ENCODE measurements at regions not wholly inside any gene's neighbourhood (a gene's known extent, or its start where the extent isn't known, plus 50 kb on each side); places are given as distances from the start of the nearest gene placed in this dataset.

GRCh38 chr12:75884465-75884985 is 147.1 kb downstream of the PHLDA1 start:
- no peak overlapping the region for H3K9ac ChIP-seq (ENCODE audit: low read length in 2 of 2)
- no peaks in the 10 kb centered on the region for H3K4me1 ChIP-seq (ENCODE audit: control insufficient read depth, insufficient read depth, low read length)
- H3K27ac ChIP-seq (ENCODE audit: low read length) = no peak overlapping the region
- H3K36me3 ChIP-seq (ENCODE audit: control insufficient read depth in 2 of 2, insufficient read depth in 2 of 2, low read length in 2 of 2) = no peaks in the 10 kb centered on the region
- H3K27me3 ChIP-seq (ENCODE audit: control insufficient read depth in 1 of 2, insufficient read depth in 2 of 2, low read length in 2 of 2) = no peaks in the 10 kb centered on the region
- no peaks in the 10 kb centered on the region for H3K9me3 ChIP-seq (ENCODE audit: control insufficient read depth in 2 of 2, low read length in 2 of 2)
- H3K4me3 ChIP-seq (ENCODE audit: low read length in 2 of 2) = no peak overlapping the region

- Histone ChIP-seq H3K27me3 (ENCODE audit: control insufficient read depth in 1 of 2, insufficient read depth in 2 of 2, low read length in 2 of 2) (no peaks in the 10 kb centered on the region), H3K9ac (ENCODE audit: low read length in 2 of 2) (no peak overlapping the region), H3K36me3 (ENCODE audit: control insufficient read depth in 2 of 2, insufficient read depth in 2 of 2, low read length in 2 of 2) (no peaks in the 10 kb centered on the region), H3K27ac (ENCODE audit: low read length) (no peak overlapping the region), H3K4me3 (ENCODE audit: low read length in 2 of 2) (no peak overlapping the region), H3K4me1 (ENCODE audit: control insufficient read depth, insufficient read depth, low read length) (no peaks in the 10 kb centered on the region), H3K9me3 (ENCODE audit: control insufficient read depth in 2 of 2, low read length in 2 of 2) (no peaks in the 10 kb centered on the region)
Measured at GRCh38 chr12:75883241-75883640, 148.3 kb downstream of the PHLDA1 start.

GRCh38 chr12:75882421-75882820 is 149.2 kb downstream of the PHLDA1 start:
- H3K36me3 ChIP-seq (ENCODE audit: control insufficient read depth in 2 of 2, insufficient read depth in 2 of 2, low read length in 2 of 2) = no peaks in the 10 kb centered on the region
- H3K27ac ChIP-seq (ENCODE audit: low read length) = no peak overlapping the region

GRCh38 chr12:75881920-75882319 is 149.7 kb downstream of the PHLDA1 start:
- Histone ChIP-seq H3K9me3 (ENCODE audit: control insufficient read depth in 2 of 2, low read length in 2 of 2) (no peaks in the 10 kb centered on the region), H3K27ac (ENCODE audit: low read length) (no peak overlapping the region), H3K9ac (ENCODE audit: low read length in 2 of 2) (no peak overlapping the region), H3K4me3 (ENCODE audit: low read length in 2 of 2) (no peak overlapping the region), H3K27me3 (ENCODE audit: control insufficient read depth in 1 of 2, insufficient read depth in 2 of 2, low read length in 2 of 2) (no peaks in the 10 kb centered on the region), H3K4me1 (ENCODE audit: control insufficient read depth, insufficient read depth, low read length) (no peaks in the 10 kb centered on the region), H3K36me3 (ENCODE audit: control insufficient read depth in 2 of 2, insufficient read depth in 2 of 2, low read length in 2 of 2) (no peaks in the 10 kb centered on the region)

More at GRCh38 chr12:75882421-75882820, 149.2 kb downstream of the PHLDA1 start:
- Histone ChIP-seq H3K4me1 (ENCODE audit: control insufficient read depth, insufficient read depth, low read length) (no peaks in the 10 kb centered on the region), H3K9ac (ENCODE audit: low read length in 2 of 2) (no peak overlapping the region), H3K4me3 (ENCODE audit: low read length in 2 of 2) (no peak overlapping the region), H3K9me3 (ENCODE audit: control insufficient read depth in 2 of 2, low read length in 2 of 2) (no peaks in the 10 kb centered on the region), H3K27me3 (ENCODE audit: control insufficient read depth in 1 of 2, insufficient read depth in 2 of 2, low read length in 2 of 2) (no peaks in the 10 kb centered on the region)

- Histone ChIP-seq H3K27ac (ENCODE audit: low read length) (no peak overlapping the region), H3K4me3 (ENCODE audit: low read length in 2 of 2) (no peak overlapping the region), H3K9ac (ENCODE audit: low read length in 2 of 2) (no peak overlapping the region), H3K27me3 (ENCODE audit: control insufficient read depth in 1 of 2, insufficient read depth in 2 of 2, low read length in 2 of 2) (no peaks in the 10 kb centered on the region), H3K4me1 (ENCODE audit: control insufficient read depth, insufficient read depth, low read length) (no peaks in the 10 kb centered on the region), H3K9me3 (ENCODE audit: control insufficient read depth in 2 of 2, low read length in 2 of 2) (no peaks in the 10 kb centered on the region), H3K36me3 (ENCODE audit: control insufficient read depth in 2 of 2, insufficient read depth in 2 of 2, low read length in 2 of 2) (no peaks in the 10 kb centered on the region)
Measured at GRCh38 chr12:75877763-75878621, 153.6 kb downstream of the PHLDA1 start.

GRCh38 chr12:75876832-75877762 is 154.5 kb downstream of the PHLDA1 start:
- H3K27me3 ChIP-seq (ENCODE audit: control insufficient read depth in 1 of 2, insufficient read depth in 2 of 2, low read length in 2 of 2) = no peaks in the 10 kb centered on the region
- H3K4me3 ChIP-seq (ENCODE audit: low read length in 2 of 2) = no peak overlapping the region
- H3K27ac ChIP-seq (ENCODE audit: low read length) = no peak overlapping the region
- no peaks in the 10 kb centered on the region for H3K4me1 ChIP-seq (ENCODE audit: control insufficient read depth, insufficient read depth, low read length)
- no peaks in the 10 kb centered on the region for H3K9me3 ChIP-seq (ENCODE audit: control insufficient read depth in 2 of 2, low read length in 2 of 2)
- H3K9ac ChIP-seq (ENCODE audit: low read length in 2 of 2) = no peak overlapping the region
- H3K36me3 ChIP-seq (ENCODE audit: control insufficient read depth in 2 of 2, insufficient read depth in 2 of 2, low read length in 2 of 2) = no peaks in the 10 kb centered on the region

- Histone ChIP-seq H3K9ac (ENCODE audit: low read length in 2 of 2) (no peak overlapping the region), H3K4me1 (ENCODE audit: control insufficient read depth, insufficient read depth, low read length) (no peaks in the 10 kb centered on the region), H3K4me3 (ENCODE audit: low read length in 2 of 2) (no peak overlapping the region), H3K27ac (ENCODE audit: low read length) (no peak overlapping the region), H3K36me3 (ENCODE audit: control insufficient read depth in 2 of 2, insufficient read depth in 2 of 2, low read length in 2 of 2) (no peaks in the 10 kb centered on the region), H3K27me3 (ENCODE audit: control insufficient read depth in 1 of 2, insufficient read depth in 2 of 2, low read length in 2 of 2) (no peaks in the 10 kb centered on the region), H3K9me3 (ENCODE audit: control insufficient read depth in 2 of 2, low read length in 2 of 2) (no peaks in the 10 kb centered on the region)
Measured at GRCh38 chr12:75874441-75874840, 157.1 kb downstream of the PHLDA1 start.

GRCh38 chr12:75872762-75873161 is 158.8 kb downstream of the PHLDA1 start:
- Histone ChIP-seq H3K27me3 (ENCODE audit: control insufficient read depth in 1 of 2, insufficient read depth in 2 of 2, low read length in 2 of 2) (no peaks in the 10 kb centered on the region), H3K4me3 (ENCODE audit: low read length in 2 of 2) (no peak overlapping the region), H3K9ac (ENCODE audit: low read length in 2 of 2) (no peak overlapping the region), H3K27ac (ENCODE audit: low read length) (no peak overlapping the region), H3K9me3 (ENCODE audit: control insufficient read depth in 2 of 2, low read length in 2 of 2) (no peaks in the 10 kb centered on the region), H3K36me3 (ENCODE audit: control insufficient read depth in 2 of 2, insufficient read depth in 2 of 2, low read length in 2 of 2) (no peaks in the 10 kb centered on the region), H3K4me1 (ENCODE audit: control insufficient read depth, insufficient read depth, low read length) (no peaks in the 10 kb centered on the region)

- Histone ChIP-seq H3K4me3 (ENCODE audit: low read length in 2 of 2) (no peak overlapping the region), H3K36me3 (ENCODE audit: control insufficient read depth in 2 of 2, insufficient read depth in 2 of 2, low read length in 2 of 2) (no peaks in the 10 kb centered on the region), H3K27me3 (ENCODE audit: control insufficient read depth in 1 of 2, insufficient read depth in 2 of 2, low read length in 2 of 2) (no peaks in the 10 kb centered on the region), H3K9ac (ENCODE audit: low read length in 2 of 2) (no peak overlapping the region), H3K9me3 (ENCODE audit: control insufficient read depth in 2 of 2, low read length in 2 of 2) (no peaks in the 10 kb centered on the region), H3K4me1 (ENCODE audit: control insufficient read depth, insufficient read depth, low read length) (no peaks in the 10 kb centered on the region), H3K27ac (ENCODE audit: low read length) (no peak overlapping the region)
Measured at GRCh38 chr12:75870878-75871277, 160.7 kb downstream of the PHLDA1 start.

- H3K9ac ChIP-seq (ENCODE audit: low read length in 2 of 2) = no peak overlapping the region
- no peak overlapping the region for H3K4me3 ChIP-seq (ENCODE audit: low read length in 2 of 2)
- no peaks in the 10 kb centered on the region for H3K27me3 ChIP-seq (ENCODE audit: control insufficient read depth in 1 of 2, insufficient read depth in 2 of 2, low read length in 2 of 2)
- H3K9me3 ChIP-seq (ENCODE audit: control insufficient read depth in 2 of 2, low read length in 2 of 2) = no peaks in the 10 kb centered on the region
- H3K27ac ChIP-seq (ENCODE audit: low read length) = no peak overlapping the region
- H3K36me3 ChIP-seq (ENCODE audit: control insufficient read depth in 2 of 2, insufficient read depth in 2 of 2, low read length in 2 of 2) = no peaks in the 10 kb centered on the region
- H3K4me1 ChIP-seq (ENCODE audit: control insufficient read depth, insufficient read depth, low read length) = no peaks in the 10 kb centered on the region
Measured at GRCh38 chr12:75868501-75868900, 163.1 kb downstream of the PHLDA1 start.
